HEK293 (cell line): ENCODE measurements at regions not wholly inside any gene's neighbourhood (a gene's known extent, or its start where the extent isn't known, plus 50 kb on each side); places are given as distances from the start of the nearest gene placed in this dataset.

Experiments
- CTCF ChIA-PET: fragments of 350-600 bp; formaldehyde crosslinking; extraction: SDS; loops from one replicate; lab custom pipeline; 2021; ENCODE audit warnings: antibody characterized with exemption; lab: Yijun Ruan, JAX
- POLR2A ChIA-PET: fragments of 300-600 bp; formaldehyde crosslinking; extraction: SDS; loops from one replicate; lab custom pipeline; 2020; ENCODE audit warnings: antibody characterized with exemption, inconsistent platforms; lab: Yijun Ruan, JAX
- H3K27ac ChIP-seq: fragments of 200-500 bp; sonication (Bioruptor generic); 2 replicates; pipeline ENCODE4 v1.5.1; 2014; ENCODE audit warnings: low read depth, low read length, control low read depth, inconsistent platforms; ENCODE audit errors: extremely low read depth
- H3K36me3 ChIP-seq, 2 experiments: fragments of 200-500 bp in 1 of 2; sonication (Bioruptor generic) in 1 of 2; 1 replicate in 1 of 2; 2 replicates in 1 of 2; pipeline ENCODE4 v1.5.1; 2014 to 2017; ENCODE audit warnings: inconsistent platforms in 2 of 2, low read length in 2 of 2; ENCODE audit not compliant: control insufficient read depth in 2 of 2, insufficient read depth in 1 of 2
- H3K4me1 ChIP-seq: fragments of 200-500 bp; sonication (Bioruptor generic); 2 replicates; pipeline ENCODE4 v1.5.1; 2014; ENCODE audit warnings: mild to moderate bottlenecking, low read length, inconsistent platforms; ENCODE audit not compliant: control insufficient read depth, insufficient read depth
- H3K4me3 ChIP-seq: 2 replicates; pipeline ENCODE4 v1.5.1; 2011; ENCODE audit warnings: low read depth, mild to moderate bottlenecking, control low read depth, low read length, moderate library complexity
- H3K9me3 ChIP-seq: fragments of 200-500 bp; sonication (Bioruptor generic); 2 replicates; pipeline ENCODE4 v1.5.1; 2014; ENCODE audit warnings: low read depth, low read length, inconsistent platforms; ENCODE audit not compliant: control insufficient read depth, insufficient read depth
- GLI4 ChIP-seq: fragments of 450-650 bp; formaldehyde crosslinking; IDR thresholded peaks from 2 replicates; pipeline ENCODE4 v1.5.1; 2016; ENCODE audit warnings: missing biosample characterization, missing genetic modification characterization
- KLF8 ChIP-seq: fragments of 450-650 bp; formaldehyde crosslinking; IDR thresholded peaks from 2 replicates; pipeline ENCODE4 v1.5.1; 2016; ENCODE audit warnings: missing biosample characterization, missing genetic modification characterization
- MEIS1 ChIP-seq: sonication (generic); formaldehyde crosslinking; IDR thresholded peaks from 2 replicates; pipeline ENCODE4 v1.8.1; 2022; ENCODE audit warnings: missing genetic modification reagents, mild to moderate bottlenecking, borderline replicate concordance
- MYNN ChIP-seq: fragments of 450-650 bp; formaldehyde crosslinking; IDR thresholded peaks from 2 replicates; pipeline ENCODE4 v1.5.1; 2016; ENCODE audit warnings: missing biosample characterization, missing genetic modification characterization, borderline replicate concordance
- SCRT2 ChIP-seq: fragments of 450-650 bp; formaldehyde crosslinking; IDR thresholded peaks from 2 replicates; pipeline ENCODE4 v1.5.1; 2016; ENCODE audit warnings: missing biosample characterization, missing genetic modification characterization
- SP2 ChIP-seq: fragments of 450-650 bp; formaldehyde crosslinking; IDR thresholded peaks from 2 replicates; pipeline ENCODE4 v1.5.1; 2016; ENCODE audit warnings: missing biosample characterization, missing genetic modification characterization
- ZBTB21 ChIP-seq: fragments of 450-650 bp; formaldehyde crosslinking; IDR thresholded peaks from 2 replicates; pipeline ENCODE4 v1.5.1; 2017; ENCODE audit warnings: missing biosample characterization, missing genetic modification characterization
- ZBTB48 ChIP-seq: fragments of 450-650 bp; formaldehyde crosslinking; IDR thresholded peaks from 2 replicates; pipeline ENCODE4 v1.5.1; 2016; ENCODE audit warnings: missing biosample characterization, missing genetic modification characterization
- ZEB2 ChIP-seq: fragments of 450-650 bp; formaldehyde crosslinking; IDR thresholded peaks from 2 replicates; pipeline ENCODE4 v1.5.1; 2016; ENCODE audit warnings: missing biosample characterization, missing genetic modification characterization
- ZFP3 ChIP-seq: fragments of 450-650 bp; formaldehyde crosslinking; IDR thresholded peaks from 2 replicates; pipeline ENCODE4 v1.5.1; 2016; ENCODE audit warnings: low read depth, missing biosample characterization, missing genetic modification characterization
- ZNF2 ChIP-seq: fragments of 450-650 bp; formaldehyde crosslinking; IDR thresholded peaks from 2 replicates; pipeline ENCODE4 v1.5.1; 2016; ENCODE audit warnings: missing biosample characterization, missing genetic modification characterization
- ZNF223 ChIP-seq: fragments of 450-650 bp; formaldehyde crosslinking; IDR thresholded peaks from 2 replicates; pipeline ENCODE4 v1.5.1; 2016; ENCODE audit warnings: missing biosample characterization, missing genetic modification characterization
- ZNF266 ChIP-seq: fragments of 450-650 bp; formaldehyde crosslinking; IDR thresholded peaks from 2 replicates; pipeline ENCODE4 v1.5.1; 2016; ENCODE audit warnings: missing biosample characterization, missing genetic modification characterization, low read depth
- ZNF274 ChIP-seq, 2 experiments: fragments of 200-500 bp in 1 of 2; fragments of 450-650 bp in 1 of 2; sonication (Bioruptor generic) in 1 of 2; formaldehyde crosslinking in 1 of 2; IDR thresholded peaks; 2 replicates each; pipeline versions ENCODE4 v1.5.1 to v1.6.1; 2014 to 2016; ENCODE audit warnings: borderline replicate concordance in 1 of 2, inconsistent platforms in 1 of 2, low read length in 1 of 2, missing biosample characterization in 1 of 2, missing genetic modification characterization in 1 of 2
- ZNF391 ChIP-seq: fragments of 450-650 bp; formaldehyde crosslinking; IDR thresholded peaks from 2 replicates; pipeline ENCODE4 v1.5.1; 2016; ENCODE audit warnings: low read depth, missing biosample characterization, missing genetic modification characterization, borderline replicate concordance
- ZNF416 ChIP-seq: fragments of 450-650 bp; formaldehyde crosslinking; IDR thresholded peaks from 2 replicates; pipeline ENCODE4 v1.5.1; 2016; ENCODE audit warnings: missing biosample characterization, missing genetic modification characterization
- ZNF426 ChIP-seq: fragments of 450-650 bp; formaldehyde crosslinking; IDR thresholded peaks from 2 replicates; pipeline ENCODE4 v1.5.1; 2017; ENCODE audit warnings: missing biosample characterization, missing genetic modification characterization, mild to moderate bottlenecking, inconsistent platforms, moderate library complexity
- ZNF48 ChIP-seq: fragments of 450-650 bp; formaldehyde crosslinking; IDR thresholded peaks from 2 replicates; pipeline ENCODE4 v1.5.1; 2016; ENCODE audit warnings: missing biosample characterization, missing genetic modification characterization
- ZNF501 ChIP-seq: fragments of 450-650 bp; formaldehyde crosslinking; IDR thresholded peaks from 2 replicates; pipeline ENCODE4 v1.5.1; 2016; ENCODE audit warnings: missing biosample characterization, missing genetic modification characterization
- ZNF530 ChIP-seq: fragments of 450-650 bp; formaldehyde crosslinking; IDR thresholded peaks from 2 replicates; pipeline ENCODE4 v1.5.1; 2016; ENCODE audit warnings: low read depth, missing biosample characterization, missing genetic modification characterization
- ZNF558 ChIP-seq: fragments of 450-650 bp; formaldehyde crosslinking; IDR thresholded peaks from 2 replicates; pipeline ENCODE4 v1.5.1; 2016; ENCODE audit warnings: missing biosample characterization, missing genetic modification characterization
- ZNF561 ChIP-seq: fragments of 450-650 bp; IDR thresholded peaks from 2 replicates; pipeline ENCODE4 v1.5.1; 2018; ENCODE audit warnings: missing biosample characterization, missing genetic modification characterization, borderline replicate concordance
- ZNF600 ChIP-seq: fragments of 450-650 bp; formaldehyde crosslinking; IDR thresholded peaks from 2 replicates; pipeline ENCODE4 v1.5.1; 2016; ENCODE audit warnings: missing biosample characterization, missing genetic modification characterization
- ZNF621 ChIP-seq: fragments of 450-650 bp; formaldehyde crosslinking; IDR thresholded peaks from 2 replicates; pipeline ENCODE4 v1.5.1; 2017; ENCODE audit warnings: missing biosample characterization, missing genetic modification characterization
- ZNF777 ChIP-seq: fragments of 450-650 bp; formaldehyde crosslinking; IDR thresholded peaks from 2 replicates; pipeline ENCODE4 v1.5.1; 2017; ENCODE audit warnings: missing biosample characterization, missing genetic modification characterization, borderline replicate concordance
- TF ChIP-seq, protein P1 (sequence below): fragments of 450-650 bp; formaldehyde crosslinking; IDR thresholded peaks from 2 replicates; pipeline ENCODE4 v1.5.1; 2017; ENCODE audit warnings: missing biosample characterization, missing genetic modification characterization
- TF ChIP-seq, protein P2 (sequence below): fragments of 450-650 bp; formaldehyde crosslinking; IDR thresholded peaks from 2 replicates; pipeline ENCODE4 v1.5.1; 2016; ENCODE audit warnings: missing biosample characterization, missing genetic modification characterization

DNA sequence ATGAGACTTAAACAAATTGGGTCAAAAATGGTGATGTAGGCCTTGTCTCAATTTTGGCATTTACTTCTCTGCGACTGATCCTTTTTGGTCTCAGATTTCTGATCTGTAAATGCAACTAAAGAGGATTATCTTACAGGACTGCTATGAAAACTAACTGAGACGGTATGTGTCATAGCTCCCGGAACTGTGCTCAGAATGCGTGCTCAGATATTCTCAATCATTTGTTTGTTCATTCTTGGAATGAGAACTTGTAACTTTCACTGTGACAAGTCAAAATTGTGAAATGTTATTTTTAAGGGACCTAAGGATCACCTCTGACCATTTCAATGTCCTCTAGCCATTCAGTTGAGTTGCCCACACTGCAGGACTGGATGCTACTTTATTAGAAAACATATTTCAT, 498.2 kb upstream of the PIK3C3 start:
- no peak for TF ChIP-seq ZBTB48 (tag by site-specific recombination)
- CTCF ChIA-PET, result no interaction called here
- H3K4me1 ChIP-seq, result no peaks in the 10 kb centered on the region

DNA sequence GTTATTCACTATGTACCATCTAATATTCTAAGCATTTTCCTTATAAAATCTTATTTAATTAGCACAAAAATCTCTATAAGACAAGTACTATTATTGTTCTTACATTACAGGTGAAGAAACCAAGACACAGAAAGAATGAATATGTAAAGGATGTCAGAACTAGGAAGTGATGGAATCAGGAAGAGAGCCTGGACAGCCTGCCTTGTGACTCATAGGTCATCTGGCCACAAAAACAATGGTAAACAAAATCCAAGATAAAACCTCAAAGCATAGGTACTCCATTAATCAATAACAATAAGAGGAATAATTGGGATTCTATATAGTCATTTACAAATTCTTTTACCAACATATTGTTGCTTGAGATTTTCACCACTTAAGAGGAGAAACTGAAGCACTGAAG, 505.4 kb upstream of the PIK3C3 start:
- Histone ChIP-seq H3K4me1 (no peaks in the 10 kb centered on the region), H3K36me3 (no peaks in the 10 kb centered on the region), H3K9me3 (no peaks in the 10 kb centered on the region), H3K4me3 (no peak overlapping the region), H3K27ac (no peak overlapping the region)
- POLR2A ChIA-PET, result no interaction called here
- TF ChIP-seq ZNF2 (tag by site-specific recombination) (no peak), ZFP3 (tag by site-specific recombination) (no peak), ZNF501 (tag by site-specific recombination) (no peak), ZNF426 (tag by site-specific recombination) (no peak), ZNF48 (tag by site-specific recombination) (no peak), ZBTB48 (tag by site-specific recombination) (no peak), MEIS1 (CRISPR knock-in tag) (no peak), ZBTB21 (tag by site-specific recombination) (no peak), SCRT2 (tag by site-specific recombination) (no peak), ZNF266 (tag by site-specific recombination) (no peak), ZNF416 (tag by site-specific recombination) (no peak), KLF8 (tag by site-specific recombination) (no peak), ZNF600 (no peak), ZNF777 (tag by site-specific recombination) (no peak), MYNN (no peak), ZNF223 (tag by site-specific recombination) (no peak)
- TF ChIP-seq, protein P1, sequence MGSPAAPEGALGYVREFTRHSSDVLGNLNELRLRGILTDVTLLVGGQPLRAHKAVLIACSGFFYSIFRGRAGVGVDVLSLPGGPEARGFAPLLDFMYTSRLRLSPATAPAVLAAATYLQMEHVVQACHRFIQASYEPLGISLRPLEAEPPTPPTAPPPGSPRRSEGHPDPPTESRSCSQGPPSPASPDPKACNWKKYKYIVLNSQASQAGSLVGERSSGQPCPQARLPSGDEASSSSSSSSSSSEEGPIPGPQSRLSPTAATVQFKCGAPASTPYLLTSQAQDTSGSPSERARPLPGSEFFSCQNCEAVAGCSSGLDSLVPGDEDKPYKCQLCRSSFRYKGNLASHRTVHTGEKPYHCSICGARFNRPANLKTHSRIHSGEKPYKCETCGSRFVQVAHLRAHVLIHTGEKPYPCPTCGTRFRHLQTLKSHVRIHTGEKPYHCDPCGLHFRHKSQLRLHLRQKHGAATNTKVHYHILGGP (tag by site-specific recombination), result no peak
- TF ChIP-seq, protein P2, sequence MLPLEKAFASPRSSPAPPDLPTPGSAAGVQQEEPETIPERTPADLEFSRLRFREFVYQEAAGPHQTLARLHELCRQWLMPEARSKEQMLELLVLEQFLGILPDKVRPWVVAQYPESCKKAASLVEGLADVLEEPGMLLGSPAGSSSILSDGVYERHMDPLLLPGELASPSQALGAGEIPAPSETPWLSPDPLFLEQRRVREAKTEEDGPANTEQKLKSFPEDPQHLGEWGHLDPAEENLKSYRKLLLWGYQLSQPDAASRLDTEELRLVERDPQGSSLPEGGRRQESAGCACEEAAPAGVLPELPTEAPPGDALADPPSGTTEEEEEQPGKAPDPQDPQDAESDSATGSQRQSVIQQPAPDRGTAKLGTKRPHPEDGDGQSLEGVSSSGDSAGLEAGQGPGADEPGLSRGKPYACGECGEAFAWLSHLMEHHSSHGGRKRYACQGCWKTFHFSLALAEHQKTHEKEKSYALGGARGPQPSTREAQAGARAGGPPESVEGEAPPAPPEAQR (tag by site-specific recombination), result no peak
- CTCF ChIA-PET, result interaction anchor here (0.6 kb wide), 2 partner anchors 9 to 123 kb away, joined by 3 read pairs; no protein-coding TSS in a partner anchor

More for the DNA sequence above, 498.2 kb upstream of the PIK3C3 start:
- Histone ChIP-seq H3K27ac (no peak overlapping the region), H3K9me3 (no peaks in the 10 kb centered on the region), H3K36me3 (no peaks in the 10 kb centered on the region), H3K4me3 (no peak overlapping the region)
- POLR2A ChIA-PET, result no interaction called here

DNA sequence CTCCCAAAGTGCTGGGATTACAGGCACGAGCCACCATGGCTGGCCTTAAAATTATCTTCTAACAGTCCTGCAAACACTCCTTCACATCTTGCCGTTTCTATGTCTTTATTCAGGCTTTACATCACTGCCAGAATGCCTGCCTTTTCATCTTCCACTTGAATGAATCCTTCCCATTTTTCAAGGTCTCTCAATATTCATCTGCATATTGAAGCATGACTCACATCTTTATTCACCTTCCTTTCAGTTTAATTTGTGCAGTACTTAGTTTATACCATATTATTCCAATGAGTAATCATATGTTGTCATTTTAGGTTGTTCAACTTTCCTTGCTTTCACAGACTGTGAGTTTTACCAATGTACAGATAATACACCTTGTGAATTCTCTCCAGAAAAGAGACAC, 510.1 kb upstream of the PIK3C3 start:
- ChIA-PET POLR2A (no interaction called here), CTCF (no interaction called here)
- Histone ChIP-seq H3K4me3 (no peak overlapping the region), H3K9me3 (no peaks in the 10 kb centered on the region), H3K4me1 (no peaks in the 10 kb centered on the region), H3K36me3 (no peaks in the 10 kb centered on the region), H3K27ac (no peak overlapping the region)
- TF ChIP-seq ZNF391 (tag by site-specific recombination), result no peak
- TF ChIP-seq ZEB2 (tag by site-specific recombination), result no peak
- TF ChIP-seq ZNF561 (tag by site-specific recombination), result no peak
- no peak for TF ChIP-seq ZNF621 (tag by site-specific recombination)
- TF ChIP-seq KLF8 (tag by site-specific recombination), result no peak
- no peak for TF ChIP-seq ZNF558
- TF ChIP-seq SP2 (tag by site-specific recombination), result no peak
- TF ChIP-seq ZNF530, result no peak
- TF ChIP-seq ZNF274 (IDR thresholded peaks at IDR 0.05; ENCODE audit: low read length), result no peak
- no peak for TF ChIP-seq ZNF274 (tag by site-specific recombination; IDR thresholded peaks at IDR 0.05; ENCODE audit: borderline replicate concordance)
- TF ChIP-seq ZNF600, result no peak
- no peak for TF ChIP-seq GLI4 (tag by site-specific recombination)
- no peak for TF ChIP-seq ZNF266 (tag by site-specific recombination)
